Neutrophil (primary cell): ENCODE measurements at regions not wholly inside any gene's neighbourhood (a gene's known extent, or its start where the extent isn't known, plus 50 kb on each side); places are given as distances from the start of the nearest gene placed in this dataset.

Source experiments
- H3K27ac ChIP-seq: fragments of 200-600 bp; sonication (generic); 2 replicates; pipeline ENCODE4 v1.5.1; 2016; ENCODE audit warnings: mild to moderate bottlenecking, moderate library complexity
- H3K27me3 ChIP-seq: fragments of 200-600 bp; sonication (generic); 2 replicates; pipeline ENCODE4 v1.6.0; 2016; ENCODE audit warnings: mild to moderate bottlenecking
- H3K36me3 ChIP-seq: fragments of 200-600 bp; sonication (generic); 2 replicates; pipeline ENCODE4 v1.5.1; 2017
- H3K4me1 ChIP-seq, 2 experiments: fragments of 200-600 bp in 1 of 2; sonication (generic) in 1 of 2; 1 replicate in 1 of 2; 2 replicates in 1 of 2; pipeline versions ENCODE4 v1.5.1 to v1.6.1; 2013 to 2016; ENCODE audit warnings: low read depth in 1 of 2, low read length in 1 of 2, mild to moderate bottlenecking in 1 of 2, moderate library complexity in 1 of 2; ENCODE audit not compliant: control insufficient read depth in 1 of 2, insufficient read depth in 1 of 2
- H3K4me3 ChIP-seq, 2 experiments: fragments of 200-600 bp in 1 of 2; sonication (generic) in 1 of 2; 1 replicate in 1 of 2; 2 replicates in 1 of 2; pipeline ENCODE4 v1.5.1; 2013 to 2016; ENCODE audit warnings: low read depth in 1 of 2, low read length in 1 of 2, mild to moderate bottlenecking in 1 of 2, moderate library complexity in 1 of 2
- H3K9me3 ChIP-seq: fragments of 200-600 bp; sonication (generic); 2 replicates; pipeline ENCODE4 v1.5.1; 2016
- TF ChIP-seq, protein P1 (sequence below): fragments of 200-600 bp; sonication (generic); IDR thresholded peaks from 2 replicates; pipeline ENCODE4 v1.5.1; 2016; ENCODE audit warnings: antibody characterized with exemption

DNA sequence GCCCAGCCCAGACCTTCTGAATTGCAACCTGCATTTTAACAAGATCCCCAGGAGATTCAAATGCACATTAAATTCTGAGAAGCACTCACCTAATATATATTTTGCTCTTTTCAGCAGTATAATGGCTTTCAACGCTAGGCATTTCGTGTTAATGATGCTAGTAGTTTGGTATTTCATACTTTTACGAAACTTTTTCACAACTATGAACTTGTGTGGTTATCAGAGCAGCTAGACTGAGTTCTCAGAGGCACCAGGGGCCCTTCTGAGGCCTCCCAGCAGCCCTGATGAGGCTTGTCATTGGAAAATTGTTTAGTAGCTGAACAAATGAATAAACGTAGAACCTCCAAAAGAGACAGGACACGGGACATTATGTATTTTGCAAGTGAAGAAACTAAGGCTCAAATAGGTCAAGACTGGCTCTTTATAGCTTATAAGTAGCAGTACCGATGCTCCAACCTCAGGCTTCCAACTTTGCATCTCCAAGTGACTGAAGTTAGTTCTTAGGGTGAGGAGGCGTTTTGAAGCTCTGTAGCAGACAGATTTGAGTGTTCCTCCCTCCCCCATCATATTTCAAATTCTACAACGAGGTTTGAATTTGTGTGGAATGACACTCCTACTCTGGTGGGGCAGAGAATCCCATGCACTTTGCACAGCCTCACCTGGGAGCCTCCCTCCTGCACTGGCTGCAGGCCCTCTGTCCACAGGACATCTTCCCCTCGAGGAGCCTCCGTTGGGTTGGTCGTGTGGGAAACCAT lies 121.1 kb upstream of the SLC25A48 start:
- TF ChIP-seq, protein P1, sequence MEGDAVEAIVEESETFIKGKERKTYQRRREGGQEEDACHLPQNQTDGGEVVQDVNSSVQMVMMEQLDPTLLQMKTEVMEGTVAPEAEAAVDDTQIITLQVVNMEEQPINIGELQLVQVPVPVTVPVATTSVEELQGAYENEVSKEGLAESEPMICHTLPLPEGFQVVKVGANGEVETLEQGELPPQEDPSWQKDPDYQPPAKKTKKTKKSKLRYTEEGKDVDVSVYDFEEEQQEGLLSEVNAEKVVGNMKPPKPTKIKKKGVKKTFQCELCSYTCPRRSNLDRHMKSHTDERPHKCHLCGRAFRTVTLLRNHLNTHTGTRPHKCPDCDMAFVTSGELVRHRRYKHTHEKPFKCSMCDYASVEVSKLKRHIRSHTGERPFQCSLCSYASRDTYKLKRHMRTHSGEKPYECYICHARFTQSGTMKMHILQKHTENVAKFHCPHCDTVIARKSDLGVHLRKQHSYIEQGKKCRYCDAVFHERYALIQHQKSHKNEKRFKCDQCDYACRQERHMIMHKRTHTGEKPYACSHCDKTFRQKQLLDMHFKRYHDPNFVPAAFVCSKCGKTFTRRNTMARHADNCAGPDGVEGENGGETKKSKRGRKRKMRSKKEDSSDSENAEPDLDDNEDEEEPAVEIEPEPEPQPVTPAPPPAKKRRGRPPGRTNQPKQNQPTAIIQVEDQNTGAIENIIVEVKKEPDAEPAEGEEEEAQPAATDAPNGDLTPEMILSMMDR, result no peak
- no peaks in the 10 kb centered on the region for H3K36me3 ChIP-seq
- no peaks in the 10 kb centered on the region for H3K9me3 ChIP-seq
- H3K4me1 ChIP-seq, result no peaks in the 10 kb centered on the region
- no peak overlapping the region for H3K4me3 ChIP-seq
- H3K27me3 ChIP-seq, result no peaks in the 10 kb centered on the region
- H3K27ac ChIP-seq, result no peak overlapping the region

DNA sequence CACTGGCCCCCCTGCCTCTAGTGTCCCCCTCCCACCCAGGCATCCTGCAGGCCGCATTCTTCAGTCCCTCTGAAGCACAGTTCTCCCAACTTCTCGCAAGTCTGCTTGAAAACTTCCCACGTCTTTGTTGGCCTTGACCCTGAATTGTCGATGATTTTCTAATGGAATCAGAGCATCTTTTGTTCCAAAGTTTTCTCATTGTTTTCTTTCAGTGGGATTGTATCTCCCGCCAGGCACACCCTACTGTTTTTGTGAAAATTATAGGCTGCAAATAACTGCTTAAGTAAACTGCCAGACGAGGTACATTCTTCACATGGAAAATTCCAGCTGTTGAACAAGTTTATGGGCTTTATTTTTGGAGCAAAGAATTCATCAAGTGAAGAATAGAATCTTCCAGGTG lies 122.6 kb upstream of the SLC25A48 start:
- Histone ChIP-seq H3K4me3 (no peak overlapping the region), H3K4me1 (no peaks in the 10 kb centered on the region), H3K9me3 (no peaks in the 10 kb centered on the region), H3K27me3 (no peaks in the 10 kb centered on the region), H3K36me3 (no peaks in the 10 kb centered on the region), H3K27ac (no peak overlapping the region)
- TF ChIP-seq, protein P1, result no peak

DNA sequence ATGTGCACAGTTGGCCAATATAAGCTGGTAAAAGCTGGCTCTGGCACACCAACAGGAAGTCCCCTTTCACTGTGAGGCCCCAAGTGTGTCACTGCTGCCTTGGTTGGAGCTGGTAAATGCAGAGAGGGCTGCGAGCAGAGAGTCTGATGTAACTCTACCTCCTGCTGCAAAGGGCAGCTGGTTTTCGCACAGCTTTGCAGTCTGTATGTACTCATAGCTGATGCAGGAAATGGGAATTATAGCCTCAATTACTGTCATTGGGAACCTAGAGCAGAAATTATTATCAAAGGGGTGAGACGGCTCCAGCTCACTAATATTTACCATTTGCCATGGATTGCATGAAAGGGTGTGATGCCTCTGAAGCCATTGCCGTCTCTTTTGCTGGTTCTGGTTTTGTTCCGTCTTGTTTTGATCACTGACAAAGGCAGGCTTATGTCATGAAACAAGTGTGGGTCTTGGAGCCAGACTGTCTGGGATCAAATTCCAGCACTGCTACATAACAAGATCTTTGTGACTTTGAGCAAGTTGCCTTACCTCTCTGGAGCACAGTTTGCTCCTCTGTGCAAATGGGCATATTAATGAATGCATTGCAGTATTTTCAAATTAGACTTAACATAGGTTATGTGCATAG lies 124.3 kb upstream of the SLC25A48 start:
- H3K27ac ChIP-seq, result no peak overlapping the region
- no peaks in the 10 kb centered on the region for H3K4me1 ChIP-seq
- TF ChIP-seq, protein P1, result no peak
- H3K9me3 ChIP-seq, result no peaks in the 10 kb centered on the region
- no peaks in the 10 kb centered on the region for H3K36me3 ChIP-seq
- H3K4me3 ChIP-seq, result no peak overlapping the region
- no peaks in the 10 kb centered on the region for H3K27me3 ChIP-seq

- TF ChIP-seq, protein P1, result no peak
- no peaks in the 10 kb centered on the region for H3K27me3 ChIP-seq
- H3K27ac ChIP-seq, result no peak overlapping the region
- no peaks in the 10 kb centered on the region for H3K36me3 ChIP-seq
- H3K4me1 ChIP-seq, result no peaks in the 10 kb centered on the region
- H3K4me3 ChIP-seq, result no peak overlapping the region
- H3K9me3 ChIP-seq, result no peaks in the 10 kb centered on the region
These were observed 125.3 kb upstream of the SLC25A48 start for GRCh38 chr5:135709208-135709575.

DNA sequence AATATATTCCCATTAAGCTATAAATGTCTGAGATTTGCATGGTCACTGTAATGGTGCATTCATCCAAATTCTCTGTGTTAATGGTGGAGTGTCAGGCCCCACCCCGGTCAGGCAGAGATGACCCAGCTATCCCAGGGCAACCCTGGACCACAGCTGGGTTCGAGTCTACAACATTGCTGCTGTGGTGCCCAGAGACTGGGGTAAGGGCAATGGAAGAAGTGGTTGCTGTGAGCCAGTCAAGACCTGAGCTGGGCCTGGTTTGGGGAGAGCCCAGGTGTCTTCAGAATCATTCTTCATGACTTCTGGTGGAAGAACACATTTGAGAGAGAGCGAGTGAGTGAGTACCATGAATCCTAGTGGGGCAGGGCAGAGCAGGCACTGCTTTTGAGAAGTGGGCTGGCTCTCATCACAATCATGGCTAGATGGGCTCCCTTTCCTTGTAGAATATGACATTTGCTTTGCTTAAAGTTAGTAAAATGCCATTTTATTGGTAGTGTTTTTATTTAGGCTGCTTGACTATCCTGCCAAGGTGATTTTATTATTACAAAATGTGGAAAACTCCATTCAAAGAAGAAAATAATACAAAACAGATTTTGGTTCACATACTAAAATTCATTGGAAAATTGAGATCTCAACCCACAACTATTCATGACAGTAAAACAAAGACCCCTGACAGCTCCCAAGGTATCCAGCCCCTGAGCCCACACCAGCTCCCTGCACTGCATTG lies 125.8 kb upstream of the SLC25A48 start:
- no peaks in the 10 kb centered on the region for H3K4me1 ChIP-seq
- no peaks in the 10 kb centered on the region for H3K9me3 ChIP-seq
- H3K27me3 ChIP-seq, result no peaks in the 10 kb centered on the region
- H3K4me3 ChIP-seq, result no peak overlapping the region
- no peak overlapping the region for H3K27ac ChIP-seq
- TF ChIP-seq, protein P1, result no peak
- H3K36me3 ChIP-seq, result no peaks in the 10 kb centered on the region
